Activated T-helper 17 cell treated with anti-CD3 and anti-CD28 coated beads, Interleukin-2, amount 50 U/mL, for 72 hours (primary cell): ENCODE measurements at regions not wholly inside any gene's neighbourhood (a gene's known extent, or its start where the extent isn't known, plus 50 kb on each side); places are given as distances from the start of the nearest gene placed in this dataset.

Source experiments
- ATAC-seq: fragments of 150-1000 bp; cut with Tn5 transposase; replicated peaks from 2 replicates; pipeline ENCODE4 v1.10.0; 2021; ENCODE audit warnings: mild to moderate bottlenecking, moderate library complexity
- H3K27ac Mint-ChIP-seq: one replicate; pipeline ENCODE4 v1.8.0; 2022; ENCODE audit warnings: mixed read lengths
- H3K27me3 Mint-ChIP-seq: one replicate; pipeline ENCODE4 v1.8.0; 2022; ENCODE audit warnings: mixed read lengths
- H3K36me3 Mint-ChIP-seq: one replicate; pipeline ENCODE4 v1.8.0; 2022; ENCODE audit warnings: low read depth, mild to moderate bottlenecking, mixed read lengths
- H3K4me1 Mint-ChIP-seq: one replicate; pipeline ENCODE4 v1.8.0; 2022; ENCODE audit warnings: mixed read lengths
- H3K4me3 Mint-ChIP-seq: one replicate; pipeline ENCODE4 v1.8.0; 2022; ENCODE audit warnings: mild to moderate bottlenecking, mixed read lengths
- H3K9me3 Mint-ChIP-seq: one replicate; pipeline ENCODE4 v1.8.0; 2022; ENCODE audit warnings: mixed read lengths

- Mint-ChIP-seq H3K27me3 (no peaks in the 10 kb centered on the region), H3K4me3 (no peak overlapping the region), H3K4me1 (no peaks in the 10 kb centered on the region), H3K9me3 (peaks cover 4% of the 10 kb centered on the region), H3K36me3 (no peaks in the 10 kb centered on the region), H3K27ac (no peak overlapping the region)
- ATAC-seq = no peak
Observed at GRCh38 chr10:56715262-56715661, 354.2 kb upstream of the ZWINT start.

GRCh38 chr10:56698506-56698905 is 337.4 kb upstream of the ZWINT start:
- H3K27ac Mint-ChIP-seq = no peak overlapping the region
- no peak for ATAC-seq
- H3K27me3 Mint-ChIP-seq = no peaks in the 10 kb centered on the region
- H3K4me1 Mint-ChIP-seq = no peaks in the 10 kb centered on the region
- no peaks in the 10 kb centered on the region for H3K9me3 Mint-ChIP-seq
- no peaks in the 10 kb centered on the region for H3K36me3 Mint-ChIP-seq
- H3K4me3 Mint-ChIP-seq = no peak overlapping the region

GRCh38 chr10:56679578-56679977 is 318.5 kb upstream of the ZWINT start:
- no peaks in the 10 kb centered on the region for H3K4me1 Mint-ChIP-seq
- peaks cover 8% of the 10 kb centered on the region for H3K9me3 Mint-ChIP-seq
- no peak overlapping the region for H3K27ac Mint-ChIP-seq
- no peaks in the 10 kb centered on the region for H3K36me3 Mint-ChIP-seq
- no peaks in the 10 kb centered on the region for H3K27me3 Mint-ChIP-seq
- H3K4me3 Mint-ChIP-seq = no peak overlapping the region
- ATAC-seq = no peak

- ATAC-seq = no peak
- H3K27me3 Mint-ChIP-seq = no peaks in the 10 kb centered on the region
- no peaks in the 10 kb centered on the region for H3K9me3 Mint-ChIP-seq
- H3K4me3 Mint-ChIP-seq = no peak overlapping the region
- H3K36me3 Mint-ChIP-seq = no peaks in the 10 kb centered on the region
- no peaks in the 10 kb centered on the region for H3K4me1 Mint-ChIP-seq
- no peak overlapping the region for H3K27ac Mint-ChIP-seq
Observed at GRCh38 chr10:56662765-56663447, 301.8 kb upstream of the ZWINT start.

GRCh38 chr10:56653289-56653688 is 292.2 kb upstream of the ZWINT start:
- H3K9me3 Mint-ChIP-seq = peaks cover 4% of the 10 kb centered on the region
- ATAC-seq = no peak
- no peaks in the 10 kb centered on the region for H3K36me3 Mint-ChIP-seq
- H3K27ac Mint-ChIP-seq = no peak overlapping the region
- H3K4me1 Mint-ChIP-seq = no peaks in the 10 kb centered on the region
- no peaks in the 10 kb centered on the region for H3K27me3 Mint-ChIP-seq
- H3K4me3 Mint-ChIP-seq = no peak overlapping the region

GRCh38 chr10:56646329-56647111 is 285.5 kb upstream of the ZWINT start:
- Mint-ChIP-seq H3K27ac (no peak overlapping the region), H3K4me3 (no peak overlapping the region), H3K9me3 (peaks cover 12% of the 10 kb centered on the region), H3K4me1 (no peaks in the 10 kb centered on the region), H3K27me3 (no peaks in the 10 kb centered on the region), H3K36me3 (no peaks in the 10 kb centered on the region)
- no peak for ATAC-seq

GRCh38 chr10:56633876-56634452 is 272.9 kb upstream of the ZWINT start:
- ATAC-seq = no peak
- H3K4me1 Mint-ChIP-seq = no peaks in the 10 kb centered on the region
- no peaks in the 10 kb centered on the region for H3K36me3 Mint-ChIP-seq
- no peak overlapping the region for H3K27ac Mint-ChIP-seq
- H3K9me3 Mint-ChIP-seq = peaks cover 9% of the 10 kb centered on the region
- H3K4me3 Mint-ChIP-seq = no peak overlapping the region
- no peaks in the 10 kb centered on the region for H3K27me3 Mint-ChIP-seq

GRCh38 chr10:56632537-56632936 is 271.5 kb upstream of the ZWINT start:
- no peak for ATAC-seq
- H3K36me3 Mint-ChIP-seq = no peaks in the 10 kb centered on the region
- no peak overlapping the region for H3K27ac Mint-ChIP-seq

GRCh38 chr10:56624082-56624481 is 263.0 kb upstream of the ZWINT start:
- no peak overlapping the region for H3K27ac Mint-ChIP-seq
- ATAC-seq = no peak
- H3K9me3 Mint-ChIP-seq = peaks cover 11% of the 10 kb centered on the region

More at GRCh38 chr10:56632537-56632936, 271.5 kb upstream of the ZWINT start:
- H3K9me3 Mint-ChIP-seq = peaks cover 4% of the 10 kb centered on the region
- no peaks in the 10 kb centered on the region for H3K27me3 Mint-ChIP-seq
- no peak overlapping the region for H3K4me3 Mint-ChIP-seq
- H3K4me1 Mint-ChIP-seq = no peaks in the 10 kb centered on the region

GRCh38 chr10:56623064-56623463 is 262.0 kb upstream of the ZWINT start:
- peaks cover 5% of the 10 kb centered on the region for H3K4me1 Mint-ChIP-seq
- no peaks in the 10 kb centered on the region for H3K27me3 Mint-ChIP-seq
- H3K9me3 Mint-ChIP-seq = peaks cover 11% of the 10 kb centered on the region
- no peak overlapping the region for H3K27ac Mint-ChIP-seq
- H3K4me3 Mint-ChIP-seq = peak overlapping the region; percentile 48
- ATAC-seq = no peak
- no peaks in the 10 kb centered on the region for H3K36me3 Mint-ChIP-seq

More at GRCh38 chr10:56624082-56624481, 263.0 kb upstream of the ZWINT start:
- no peak overlapping the region for H3K4me3 Mint-ChIP-seq
- no peaks in the 10 kb centered on the region for H3K27me3 Mint-ChIP-seq
- H3K4me1 Mint-ChIP-seq = peaks cover 5% of the 10 kb centered on the region
- no peaks in the 10 kb centered on the region for H3K36me3 Mint-ChIP-seq

- H3K27ac Mint-ChIP-seq = no peak overlapping the region
- ATAC-seq = no peak
- peaks cover 12% of the 10 kb centered on the region for H3K9me3 Mint-ChIP-seq
- no peaks in the 10 kb centered on the region for H3K27me3 Mint-ChIP-seq
- H3K36me3 Mint-ChIP-seq = no peaks in the 10 kb centered on the region
- H3K4me3 Mint-ChIP-seq = peak overlapping the region; percentile 48
- H3K4me1 Mint-ChIP-seq = peaks cover 5% of the 10 kb centered on the region
Observed at GRCh38 chr10:56622335-56622973, 261.4 kb upstream of the ZWINT start.

- Mint-ChIP-seq H3K4me3 (no peak overlapping the region), H3K27ac (no peak overlapping the region), H3K4me1 (no peaks in the 10 kb centered on the region), H3K36me3 (no peaks in the 10 kb centered on the region), H3K27me3 (no peaks in the 10 kb centered on the region), H3K9me3 (peaks cover 4% of the 10 kb centered on the region)
- ATAC-seq = no peak
Observed at GRCh38 chr10:56606202-56606601, 245.1 kb upstream of the ZWINT start.

- Mint-ChIP-seq H3K4me3 (no peak overlapping the region), H3K27me3 (no peaks in the 10 kb centered on the region), H3K9me3 (peaks cover 4% of the 10 kb centered on the region), H3K36me3 (no peaks in the 10 kb centered on the region), H3K4me1 (no peaks in the 10 kb centered on the region), H3K27ac (no peak overlapping the region)
- no peak for ATAC-seq
Observed at GRCh38 chr10:56605051-56605450, 244.0 kb upstream of the ZWINT start.

- peaks cover 4% of the 10 kb centered on the region for H3K9me3 Mint-ChIP-seq
- no peaks in the 10 kb centered on the region for H3K27me3 Mint-ChIP-seq
- H3K27ac Mint-ChIP-seq = no peak overlapping the region
- H3K4me1 Mint-ChIP-seq = no peaks in the 10 kb centered on the region
- no peak overlapping the region for H3K4me3 Mint-ChIP-seq
- ATAC-seq = no peak
- H3K36me3 Mint-ChIP-seq = no peaks in the 10 kb centered on the region
Observed at GRCh38 chr10:56604624-56605023, 243.6 kb upstream of the ZWINT start.
